GM12865 (cell line): ENCODE measurements at regions not wholly inside any gene's neighbourhood (a gene's known extent, or its start where the extent isn't known, plus 50 kb on each side); places are given as distances from the start of the nearest gene placed in this dataset.

Experiments
- DNase-seq: peaks from one replicate; pipeline ENCODE4 v3.0.0; 2010; ENCODE audit warnings: low read depth
- H3K4me3 ChIP-seq: 2 replicates; pipeline ENCODE4 v1.5.1; 2011; ENCODE audit warnings: mild to moderate bottlenecking, low read depth, low read length, control low read depth
- CTCF ChIP-seq: IDR thresholded peaks from 2 replicates; pipeline ENCODE4 v1.5.1; 2011; ENCODE audit warnings: low read length, control low read depth, low read depth, inconsistent platforms; ENCODE audit not compliant: insufficient read depth; ENCODE audit errors: missing control alignments

- no peak for DNase-seq
- H3K4me3 ChIP-seq = no peak overlapping the region
- no peak for TF ChIP-seq CTCF
These were observed 606.1 kb upstream of the SLIT2 start for GRCh38 chr4:19645589-19645988.

- H3K4me3 ChIP-seq = no peak overlapping the region
- no peak for TF ChIP-seq CTCF
- no peak for DNase-seq
These were observed 615.3 kb upstream of the SLIT2 start for GRCh38 chr4:19636451-19636850.

- no peak for TF ChIP-seq CTCF
- no peak overlapping the region for H3K4me3 ChIP-seq
- no peak for DNase-seq
These were observed 619.9 kb upstream of the SLIT2 start for GRCh38 chr4:19631814-19632213.

- no peak overlapping the region for H3K4me3 ChIP-seq
- no peak for TF ChIP-seq CTCF
- DNase-seq = no peak
These were observed 627.8 kb upstream of the SLIT2 start for GRCh38 chr4:19623866-19624265.

GRCh38 chr4:19615086-19615689 lies 636.5 kb upstream of the SLIT2 start:
- H3K4me3 ChIP-seq = no peak overlapping the region
- TF ChIP-seq CTCF = no peak
- no peak for DNase-seq

GRCh38 chr4:19614171-19614570 lies 637.5 kb upstream of the SLIT2 start:
- H3K4me3 ChIP-seq = no peak overlapping the region
- no peak for TF ChIP-seq CTCF
- no peak for DNase-seq

GRCh38 chr4:19596342-19596741 lies 655.4 kb upstream of the SLIT2 start:
- no peak overlapping the region for H3K4me3 ChIP-seq
- DNase-seq = no peak
- no peak for TF ChIP-seq CTCF
